ENCODE measurements at regions not wholly inside any gene's neighbourhood (a gene's known extent, or its start where the extent isn't known, plus 50 kb on each side); places are given as distances from the start of the nearest gene placed in this dataset.
"Not testable (repeated sequence)": the region's sequence is repeated elsewhere in the genome, so short reads cannot be mapped to it uniquely, and the experiment has no call there.

GRCh38 chr6:139742671-139743070 is 368.2 kb upstream of the CITED2 start:
- DNase-seq = no peak

- no peak for DNase-seq
Measured at GRCh38 chr6:139738801-139739455, 364.5 kb upstream of the CITED2 start.

GRCh38 chr6:139736325-139736906 is 362.0 kb upstream of the CITED2 start:
- no peak for DNase-seq

- DNase-seq = peak in 1 of 2 donors; percentile 41
Measured at GRCh38 chr6:139732451-139732850, 358.0 kb upstream of the CITED2 start.

- DNase-seq = no peak
Measured at GRCh38 chr6:139730340-139730974, 356.0 kb upstream of the CITED2 start.

- no peak for DNase-seq
Measured at GRCh38 chr6:139728876-139729427, 354.5 kb upstream of the CITED2 start.

GRCh38 chr6:139726272-139726671 is 351.8 kb upstream of the CITED2 start:
- DNase-seq = not testable (repeated sequence)

- DNase-seq = no peak
Measured at GRCh38 chr6:139722530-139722929, 348.1 kb upstream of the CITED2 start.

GRCh38 chr6:139721954-139722353 is 347.5 kb upstream of the CITED2 start:
- no peak for DNase-seq

- no peak for DNase-seq
Measured at GRCh38 chr6:139713900-139714506, 339.6 kb upstream of the CITED2 start.

GRCh38 chr6:139713424-139713823 is 339.0 kb upstream of the CITED2 start:
- no peak for DNase-seq

- DNase-seq = no peak
Measured at GRCh38 chr6:139712830-139713229, 338.4 kb upstream of the CITED2 start.

- no peak for DNase-seq
Measured at GRCh38 chr6:139711804-139712585, 337.5 kb upstream of the CITED2 start.

- DNase-seq = no peak
Measured at GRCh38 chr6:139710556-139710955, 336.1 kb upstream of the CITED2 start.

GRCh38 chr6:139708337-139709199 is 334.1 kb upstream of the CITED2 start:
- no peak for DNase-seq

GRCh38 chr6:139706912-139707311 is 332.5 kb upstream of the CITED2 start:
- no peak for DNase-seq

GRCh38 chr6:139705284-139705683 is 330.8 kb upstream of the CITED2 start:
- DNase-seq = no peak

- no peak for DNase-seq
Measured at GRCh38 chr6:139703780-139704179, 329.3 kb upstream of the CITED2 start.

- no peak for DNase-seq
Measured at GRCh38 chr6:139702706-139703105, 328.3 kb upstream of the CITED2 start.

- DNase-seq = no peak
Measured at GRCh38 chr6:139701695-139702094, 327.2 kb upstream of the CITED2 start.

- DNase-seq = no peak
Measured at GRCh38 chr6:139701003-139701402, 326.6 kb upstream of the CITED2 start.

- no peak for DNase-seq
Measured at GRCh38 chr6:139699911-139700310, 325.5 kb upstream of the CITED2 start.
